ENCODE measurements at regions not wholly inside any gene's neighbourhood (a gene's known extent, or its start where the extent isn't known, plus 50 kb on each side); places are given as distances from the start of the nearest gene placed in this dataset.

- no peak for TF ChIP-seq EZH2 (IDR thresholded peaks at IDR 0.05; ENCODE audit: low read length, missing control alignments)
- TF ChIP-seq CTCF (conservative IDR thresholded peaks at IDR 0.05 in 1 of 2, IDR thresholded peaks at IDR 0.05 in 1 of 2; ENCODE audit: low read depth in 1 of 2, low read length in 2 of 2) = no peak
Observed at GRCh38 chr13:76091076-76091475, 454.9 kb downstream of the LMO7 start.

Data from fibroblast of lung (primary cell).